Kidney epithelial cell (primary cell): ENCODE measurements at regions not wholly inside any gene's neighbourhood (a gene's known extent, or its start where the extent isn't known, plus 50 kb on each side); places are given as distances from the start of the nearest gene placed in this dataset.

Experiments
- DNase-seq: peaks from one replicate; pipeline ENCODE4 v3.0.0-alpha.2; 2010; ENCODE audit warnings: low read depth
- H3K27me3 ChIP-seq: 2 replicates; pipeline ENCODE4 v1.6.0; 2011; ENCODE audit warnings: low read length; ENCODE audit not compliant: control insufficient read depth, insufficient read depth
- H3K36me3 ChIP-seq: 2 replicates; pipeline ENCODE4 v1.5.1; 2011; ENCODE audit warnings: low read length; ENCODE audit not compliant: control insufficient read depth, insufficient read depth
- H3K4me3 ChIP-seq: 2 replicates; pipeline ENCODE4 v1.5.1; 2011; ENCODE audit warnings: low read depth, mild to moderate bottlenecking, control low read depth, low read length
- TF ChIP-seq, protein P1 (sequence below): IDR thresholded peaks from 2 replicates; pipeline ENCODE4 v1.5.1; 2011; ENCODE audit warnings: mild to moderate bottlenecking, moderate library complexity, low read length, control low read depth, inconsistent platforms; ENCODE audit not compliant: insufficient read depth, poor library complexity, severe bottlenecking

DNA sequence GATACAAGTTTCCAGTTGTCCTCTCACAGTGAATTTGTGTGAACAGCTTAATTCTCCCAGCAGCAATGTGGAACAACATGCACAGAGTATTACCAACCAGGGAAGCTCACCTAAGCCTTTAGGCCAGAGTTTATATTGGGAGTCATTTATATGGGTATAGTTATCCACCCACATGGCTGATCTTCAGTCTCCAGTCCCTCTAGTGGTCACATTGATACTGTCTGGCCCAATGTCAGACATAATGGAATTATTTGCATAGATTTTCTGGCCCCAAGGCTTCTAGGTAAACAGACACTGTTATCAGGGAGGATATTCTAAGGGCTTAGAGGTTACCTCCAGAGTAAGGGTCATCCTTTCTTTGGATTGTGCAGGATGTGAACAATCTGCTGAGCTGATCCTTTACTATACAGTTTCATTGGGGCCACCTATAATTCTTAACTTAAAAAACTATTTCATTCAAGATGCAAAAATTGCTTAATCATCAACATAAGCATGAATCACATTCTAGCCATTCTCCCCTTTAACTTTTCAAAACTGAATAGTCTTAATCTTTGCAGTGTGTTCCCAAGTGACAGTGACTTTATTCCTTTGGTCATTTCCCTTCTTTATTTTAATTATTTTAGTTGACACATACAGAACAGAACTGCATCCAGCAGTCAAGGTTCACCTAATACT is 210.9 kb downstream of the LTN1 start:
- TF ChIP-seq, protein P1, sequence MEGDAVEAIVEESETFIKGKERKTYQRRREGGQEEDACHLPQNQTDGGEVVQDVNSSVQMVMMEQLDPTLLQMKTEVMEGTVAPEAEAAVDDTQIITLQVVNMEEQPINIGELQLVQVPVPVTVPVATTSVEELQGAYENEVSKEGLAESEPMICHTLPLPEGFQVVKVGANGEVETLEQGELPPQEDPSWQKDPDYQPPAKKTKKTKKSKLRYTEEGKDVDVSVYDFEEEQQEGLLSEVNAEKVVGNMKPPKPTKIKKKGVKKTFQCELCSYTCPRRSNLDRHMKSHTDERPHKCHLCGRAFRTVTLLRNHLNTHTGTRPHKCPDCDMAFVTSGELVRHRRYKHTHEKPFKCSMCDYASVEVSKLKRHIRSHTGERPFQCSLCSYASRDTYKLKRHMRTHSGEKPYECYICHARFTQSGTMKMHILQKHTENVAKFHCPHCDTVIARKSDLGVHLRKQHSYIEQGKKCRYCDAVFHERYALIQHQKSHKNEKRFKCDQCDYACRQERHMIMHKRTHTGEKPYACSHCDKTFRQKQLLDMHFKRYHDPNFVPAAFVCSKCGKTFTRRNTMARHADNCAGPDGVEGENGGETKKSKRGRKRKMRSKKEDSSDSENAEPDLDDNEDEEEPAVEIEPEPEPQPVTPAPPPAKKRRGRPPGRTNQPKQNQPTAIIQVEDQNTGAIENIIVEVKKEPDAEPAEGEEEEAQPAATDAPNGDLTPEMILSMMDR = peak; percentile 67
- Histone ChIP-seq H3K27me3 (no peaks in the 10 kb centered on the region), H3K4me3 (no peak overlapping the region), H3K36me3 (no peaks in the 10 kb centered on the region)
- no peak for DNase-seq

DNA sequence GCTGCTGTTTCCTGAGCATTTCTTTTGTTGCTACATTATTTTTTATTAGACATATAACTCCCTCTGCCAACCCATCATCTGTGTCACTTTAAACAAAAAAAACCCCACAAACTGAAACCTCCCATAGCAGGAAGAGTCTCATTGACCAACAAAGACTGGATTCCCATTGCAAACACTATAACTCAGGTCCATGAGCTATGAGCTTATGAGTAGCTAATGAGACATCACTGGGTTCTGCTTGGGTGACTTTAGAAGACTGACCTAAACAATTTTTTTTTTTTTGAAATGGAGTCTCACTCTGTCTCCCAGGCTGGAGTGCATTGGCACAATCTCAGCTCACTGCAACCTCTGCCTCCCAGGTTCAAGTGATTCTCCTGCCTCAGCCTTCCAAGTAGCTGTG is 212.8 kb downstream of the LTN1 start:
- no peak for DNase-seq
- TF ChIP-seq, protein P1 = no peak
- no peaks in the 10 kb centered on the region for H3K27me3 ChIP-seq
- H3K36me3 ChIP-seq = no peaks in the 10 kb centered on the region
- H3K4me3 ChIP-seq = no peak overlapping the region

DNA sequence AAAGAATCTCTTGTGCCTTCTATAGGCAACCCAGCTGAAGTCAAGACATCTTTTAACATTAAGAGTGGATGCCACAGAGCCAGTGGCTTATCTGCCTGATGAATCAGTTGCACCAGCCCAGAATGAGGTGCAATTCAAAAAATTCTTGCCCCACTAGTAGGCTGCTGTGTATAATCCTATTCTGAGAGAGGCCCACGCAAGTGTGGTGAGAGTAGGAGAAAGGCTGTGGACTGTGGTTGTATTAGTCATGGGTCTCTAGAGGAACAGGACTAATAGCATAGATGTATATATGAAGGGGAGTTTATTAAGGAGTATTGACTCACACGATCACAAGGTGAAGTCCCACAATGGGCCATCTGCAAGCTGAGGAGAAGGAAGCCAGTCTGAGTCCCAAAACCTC is 216.4 kb downstream of the LTN1 start:
- Histone ChIP-seq H3K36me3 (no peaks in the 10 kb centered on the region), H3K4me3 (no peak overlapping the region), H3K27me3 (no peaks in the 10 kb centered on the region)
- TF ChIP-seq, protein P1 = no peak
- no peak for DNase-seq

DNA sequence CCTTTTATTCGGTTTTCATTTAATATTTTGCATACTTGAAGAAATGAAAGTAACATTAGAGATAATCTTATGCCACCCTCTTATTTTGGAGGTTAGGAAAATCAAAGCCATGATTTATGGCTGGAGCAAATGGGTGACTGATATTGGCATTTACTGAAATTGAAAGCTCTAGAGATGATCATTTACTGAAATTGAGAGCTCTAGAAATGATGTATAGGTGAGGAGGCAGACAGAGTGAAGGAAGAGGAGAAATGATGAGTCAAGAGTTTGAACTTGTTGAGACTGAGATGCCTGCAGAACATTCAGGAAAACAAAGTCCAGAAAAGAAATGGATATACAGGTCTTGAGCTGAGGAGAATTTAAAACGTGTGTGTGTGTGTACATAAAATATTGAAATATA is 217.6 kb downstream of the LTN1 start:
- DNase-seq = no peak
- Histone ChIP-seq H3K27me3 (no peaks in the 10 kb centered on the region), H3K4me3 (no peak overlapping the region), H3K36me3 (no peaks in the 10 kb centered on the region)
- TF ChIP-seq, protein P1 = no peak

DNA sequence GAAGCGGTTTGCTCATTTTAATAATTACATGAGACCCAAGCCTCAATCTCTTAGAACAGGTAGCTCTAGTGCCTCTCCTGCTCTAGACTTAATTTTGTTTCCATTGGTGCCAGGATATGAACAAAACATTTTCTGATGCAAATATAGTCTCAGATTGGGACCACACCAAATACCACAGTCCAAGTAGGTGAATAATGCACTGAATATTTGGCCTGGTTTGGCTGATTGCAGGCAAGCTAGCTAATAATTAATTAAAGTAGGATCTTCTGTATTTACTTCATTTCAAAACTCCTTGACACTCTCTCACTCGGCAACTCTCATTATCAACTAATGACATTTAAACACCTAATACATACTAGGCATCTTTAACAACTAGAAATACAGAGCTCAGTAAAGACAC is 219.6 kb downstream of the LTN1 start:
- TF ChIP-seq, protein P1 = no peak
- no peak overlapping the region for H3K4me3 ChIP-seq
- no peak for DNase-seq

More for the DNA sequence above, 219.6 kb downstream of the LTN1 start:
- H3K27me3 ChIP-seq = no peaks in the 10 kb centered on the region
- H3K36me3 ChIP-seq = no peaks in the 10 kb centered on the region
